DND-41 (cell line): ENCODE measurements at regions not wholly inside any gene's neighbourhood (a gene's known extent, or its start where the extent isn't known, plus 50 kb on each side); places are given as distances from the start of the nearest gene placed in this dataset.

Source experiments
- CTCF ChIP-seq: IDR thresholded peaks from 2 replicates; pipeline ENCODE4 v1.5.1; 2012; ENCODE audit warnings: borderline replicate concordance, low read length, moderate library complexity, mild to moderate bottlenecking; ENCODE audit not compliant: poor library complexity, severe bottlenecking; ENCODE audit errors: extremely low read depth
- EZH2 ChIP-seq: IDR thresholded peaks from 3 replicates; pipeline ENCODE4 v1.6.1; 2012; ENCODE audit warnings: borderline replicate concordance, low read depth, mild to moderate bottlenecking, moderate library complexity, low read length, inconsistent platforms; ENCODE audit not compliant: severe bottlenecking

GRCh38 chr12:13727707-13728195, 253.7 kb downstream of the GRIN2B start:
- no peak for TF ChIP-seq CTCF
- TF ChIP-seq EZH2 = no peak
